D721Med (cell line): ENCODE measurements at regions not wholly inside any gene's neighbourhood (a gene's known extent, or its start where the extent isn't known, plus 50 kb on each side); places are given as distances from the start of the nearest gene placed in this dataset.

Experiments
- DNase-seq: peaks from one replicate; pipeline ENCODE4 v3.0.0; 2011; ENCODE audit warnings: low spot score; ENCODE audit not compliant: insufficient read length
- FAIRE-seq: peaks from 2 replicates; lab custom pipeline; 2011; peaks lifted over from hg19 to GRCh38; lab: Jason Lieb, UNC
- CTCF ChIP-seq: IDR thresholded peaks from 2 replicates; pipeline ENCODE4 v1.5.1; 2012; ENCODE audit warnings: mild to moderate bottlenecking, control low read depth; ENCODE audit not compliant: insufficient read depth; ENCODE audit errors: missing control alignments

DNA sequence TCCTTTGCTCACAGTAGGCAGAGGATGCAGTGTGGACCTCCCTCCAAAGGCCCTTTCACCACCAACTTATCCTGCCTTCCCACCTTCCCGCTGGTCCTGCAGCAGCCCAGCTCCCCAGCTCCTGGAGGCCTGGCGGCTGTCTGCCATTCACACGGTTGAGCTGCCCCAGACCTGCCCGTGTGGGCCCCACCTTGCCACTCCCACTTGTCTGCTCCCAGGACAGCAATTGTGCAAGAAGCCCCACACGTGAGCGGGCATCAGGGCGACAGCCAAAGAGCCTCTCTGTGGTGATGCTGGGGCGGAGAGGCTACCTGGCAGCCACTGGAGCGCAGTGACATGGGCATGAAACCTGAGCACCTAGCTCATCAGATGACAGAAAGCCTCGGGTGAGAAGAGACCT lies 248.6 kb upstream of the MAF start:
- no peak for TF ChIP-seq CTCF
- FAIRE-seq (no peak), DNase-seq (no peak)

- FAIRE-seq (no peak), DNase-seq (no peak)
- no peak for TF ChIP-seq CTCF
These were observed 248.2 kb upstream of the MAF start for GRCh38 chr16:79848719-79849118.

- no peak for TF ChIP-seq CTCF
- no peak for FAIRE-seq
- DNase-seq, result no peak
These were observed 247.0 kb upstream of the MAF start for GRCh38 chr16:79847569-79847968.

GRCh38 chr16:79847101-79847500 lies 246.6 kb upstream of the MAF start:
- no peak for FAIRE-seq
- no peak for TF ChIP-seq CTCF
- no peak for DNase-seq

DNA sequence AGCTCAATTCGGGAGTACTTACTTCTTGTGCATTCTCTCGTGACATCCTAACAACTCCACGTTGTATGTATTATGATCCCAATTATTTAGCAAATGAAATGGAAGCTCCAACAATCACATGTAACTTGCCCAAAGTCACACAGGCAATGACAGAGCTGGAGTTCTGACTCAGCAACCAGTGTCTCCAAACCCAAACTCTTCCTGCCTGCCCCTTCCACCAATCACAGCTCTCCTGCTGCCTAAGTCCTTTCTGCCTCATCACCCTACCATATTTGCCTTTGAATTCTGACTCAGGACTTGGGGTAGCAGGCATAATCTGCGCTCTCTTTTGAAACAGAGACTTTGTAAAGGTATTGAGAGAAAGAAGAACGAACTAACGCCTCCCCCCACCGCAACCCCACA lies 245.2 kb upstream of the MAF start:
- FAIRE-seq, result no peak
- no peak for DNase-seq
- TF ChIP-seq CTCF, result no peak

DNA sequence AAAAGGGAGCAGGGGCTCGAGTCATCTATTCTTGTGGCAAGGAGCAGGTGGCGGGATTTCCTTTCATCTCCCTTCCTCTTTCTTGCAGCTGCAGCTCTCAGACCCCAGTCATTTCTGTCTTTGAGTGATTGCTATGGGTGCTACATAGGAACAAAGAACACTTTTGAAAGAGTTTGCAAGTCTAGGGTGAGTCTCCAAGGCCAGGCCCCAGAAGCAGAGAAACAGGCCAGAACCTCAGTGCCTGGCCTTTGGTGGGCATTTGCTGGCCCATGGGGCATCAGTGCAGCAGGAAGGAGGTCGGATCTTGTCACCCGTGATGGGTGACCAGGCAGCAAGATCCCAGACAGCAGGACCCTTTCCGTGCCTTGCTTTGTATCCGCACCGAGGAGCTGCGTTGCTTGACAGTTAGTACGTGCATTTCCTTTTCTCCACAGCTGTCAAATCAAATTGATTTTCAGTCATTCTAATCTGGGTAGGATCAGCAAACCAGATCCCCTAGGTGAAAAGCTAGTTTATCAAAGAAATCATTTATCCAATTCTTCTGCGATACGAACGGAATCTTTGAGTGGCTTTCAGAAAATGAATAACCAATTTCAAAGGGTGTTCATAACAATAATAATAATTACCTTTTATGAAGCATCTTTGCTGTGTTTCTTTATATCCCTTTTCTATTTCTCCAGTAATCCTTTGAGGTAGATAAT lies 244.6 kb upstream of the MAF start:
- no peak for TF ChIP-seq CTCF
- DNase-seq (no peak), FAIRE-seq (no peak)

- DNase-seq, result no peak
- no peak for FAIRE-seq
- no peak for TF ChIP-seq CTCF
These were observed 244.1 kb upstream of the MAF start for GRCh38 chr16:79844603-79845002.
